DMS 273 (cell line): ENCODE measurements at regions not wholly inside any gene's neighbourhood (a gene's known extent, or its start where the extent isn't known, plus 50 kb on each side); places are given as distances from the start of the nearest gene placed in this dataset.

Source experiments
- DNase-seq: peaks from one replicate; lab custom pipeline; 2025; ENCODE audit not compliant: unreplicated experiment; lab: John Stamatoyannopoulos, UW

GRCh38 chr5:176174345-176175025 is 63.7 kb upstream of the SIMC1 start:
- DNase-seq, result no peak

GRCh38 chr5:176175101-176175852 is 62.9 kb upstream of the SIMC1 start:
- DNase-seq, result no peak

GRCh38 chr5:176176231-176176630 is 62.0 kb upstream of the SIMC1 start:
- DNase-seq, result no peak

GRCh38 chr5:176178789-176179188 is 59.4 kb upstream of the SIMC1 start:
- peak; percentile 21 for DNase-seq

DNA sequence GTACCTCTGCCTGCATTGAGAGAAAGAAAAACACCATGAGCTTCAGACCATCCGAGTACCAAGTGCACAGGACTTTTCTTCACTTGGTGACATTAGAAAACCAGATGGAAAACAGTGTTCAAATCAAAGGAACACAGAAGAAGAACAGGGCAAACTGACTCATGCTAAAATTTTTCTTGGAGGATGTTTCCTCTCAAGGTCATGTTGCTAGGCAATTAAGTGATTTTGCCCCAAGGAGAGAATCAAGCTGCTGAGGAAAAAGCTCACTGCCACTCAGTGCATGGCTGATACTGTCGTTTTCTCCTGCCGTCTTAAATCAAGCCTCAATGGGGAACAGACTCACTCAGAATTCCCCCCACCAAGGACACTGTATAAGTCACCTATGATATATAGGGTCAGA is 57.9 kb upstream of the SIMC1 start:
- no peak for DNase-seq

DNA sequence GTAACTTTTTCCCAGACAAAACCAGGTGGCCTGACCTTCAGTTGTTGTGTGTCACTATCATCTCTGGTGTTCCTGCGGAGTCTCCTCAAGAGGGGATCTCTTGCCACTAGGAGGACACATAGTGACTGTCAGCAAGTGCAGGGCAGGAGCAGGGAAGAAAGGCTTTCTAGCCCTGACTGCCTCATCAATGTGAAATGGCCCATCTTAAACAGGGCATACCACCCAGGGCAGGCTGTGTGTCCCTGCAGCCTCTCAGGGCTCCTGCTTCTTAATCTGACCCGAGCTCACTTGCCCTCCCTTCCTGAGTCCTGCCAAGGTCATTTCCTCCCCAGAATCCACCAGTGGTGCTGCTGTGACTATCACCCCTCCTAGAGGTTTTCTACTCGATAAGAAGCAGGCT is 57.4 kb upstream of the SIMC1 start:
- no peak for DNase-seq

GRCh38 chr5:176181271-176181855 is 56.9 kb upstream of the SIMC1 start:
- no peak for DNase-seq

DNA sequence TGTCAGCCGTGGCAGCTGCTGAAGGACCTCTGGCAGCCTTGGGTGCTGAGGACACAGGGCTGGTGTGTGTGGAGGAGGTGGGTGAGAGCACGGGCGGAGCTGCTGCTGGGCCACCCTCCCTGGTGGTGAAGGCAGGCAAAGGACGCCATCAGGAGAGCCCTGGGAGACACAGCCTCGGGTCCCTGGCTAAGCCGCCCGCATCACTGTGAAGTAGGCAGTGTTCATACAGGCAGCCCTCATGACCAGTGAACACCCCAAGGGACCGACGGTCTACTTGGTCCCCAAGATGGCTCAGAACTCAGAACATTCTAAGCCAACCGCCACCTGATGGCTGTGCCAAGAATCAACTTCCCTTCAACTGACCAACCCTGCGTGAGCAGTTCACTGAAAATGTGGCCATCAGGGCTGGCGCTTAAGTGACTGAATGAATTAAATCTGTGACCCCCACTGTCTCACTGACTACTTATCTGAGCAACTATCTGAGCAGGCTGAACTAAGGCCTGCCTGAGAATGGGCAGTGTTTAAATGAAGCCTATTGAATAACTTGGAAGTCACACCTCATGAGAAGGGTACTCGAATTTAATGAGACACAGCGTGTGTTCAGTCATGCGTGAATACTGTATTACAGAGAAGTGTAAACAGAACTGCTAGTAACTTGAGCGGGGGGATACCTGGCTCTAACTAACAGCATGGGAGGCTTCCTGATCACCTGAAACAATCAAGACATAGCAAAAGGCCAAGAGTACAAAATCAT is 54.7 kb upstream of the SIMC1 start:
- peak; percentile 73 for DNase-seq

- no peak for DNase-seq
Observed at GRCh38 chr5:176184608-176185132, 53.6 kb upstream of the SIMC1 start.

DNA sequence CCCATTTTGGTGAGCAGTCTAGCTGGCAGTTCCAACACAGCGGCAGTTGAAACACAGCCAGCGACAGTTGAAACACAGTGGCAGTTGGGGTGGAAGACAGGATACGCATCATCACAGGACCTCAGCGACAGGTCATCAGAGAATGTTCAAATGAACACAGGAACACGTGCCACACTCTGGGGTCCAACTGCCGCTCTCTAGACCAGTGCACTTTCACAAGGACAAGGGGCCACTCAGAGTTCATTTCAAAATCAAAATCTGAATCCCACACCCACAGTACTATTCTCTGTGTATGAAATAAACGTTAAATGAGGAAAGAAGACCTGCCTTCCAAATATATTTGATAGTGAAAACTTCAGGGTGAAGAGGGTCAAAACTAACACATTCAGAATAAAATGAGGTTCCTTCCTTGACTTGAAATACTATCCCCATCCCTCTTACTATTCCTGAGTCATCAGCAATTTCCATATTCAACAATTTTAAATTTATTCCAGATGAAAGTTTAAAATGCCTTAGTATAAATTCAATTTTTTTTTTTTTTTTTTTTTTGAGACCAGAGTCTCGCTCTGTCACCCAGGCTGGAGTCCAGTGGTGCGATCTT is 53.0 kb upstream of the SIMC1 start:
- peak; percentile 68 for DNase-seq

- DNase-seq, result no peak
Observed at GRCh38 chr5:176186107-176186506, 52.1 kb upstream of the SIMC1 start.

- DNase-seq, result no peak
Observed at GRCh38 chr5:176187276-176188062, 50.8 kb upstream of the SIMC1 start.

DNA sequence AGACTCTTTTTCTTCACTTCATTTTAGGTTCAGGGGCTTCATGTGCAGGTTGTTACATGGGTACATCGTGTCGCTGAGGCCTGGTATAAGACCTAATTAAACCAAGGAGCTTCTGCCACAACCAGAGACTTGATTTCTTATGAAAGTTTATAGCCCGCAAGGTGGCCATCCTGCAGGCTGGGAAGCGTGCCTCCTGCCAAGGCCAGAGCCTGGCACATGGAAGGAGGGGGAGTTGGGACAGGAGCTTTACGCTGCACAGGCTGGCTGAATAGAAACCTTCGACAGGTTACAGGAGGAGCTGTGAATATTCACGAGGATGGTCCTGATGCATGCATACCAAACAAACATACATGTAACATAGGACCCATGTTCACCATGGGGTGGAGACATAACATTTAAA is 50.1 kb upstream of the SIMC1 start:
- DNase-seq, result no peak
